Hematopoietic multipotent progenitor cell treated with erythropoietin and hydrocortisone succinate and interleukin-3 and kit ligand, for 15 days (in vitro differentiated cells): ENCODE measurements at regions not wholly inside any gene's neighbourhood (a gene's known extent, or its start where the extent isn't known, plus 50 kb on each side); places are given as distances from the start of the nearest gene placed in this dataset.
"Not testable (repeated sequence)": the region's sequence is repeated elsewhere in the genome, so short reads cannot be mapped to it uniquely, and the experiment has no call there.

Experiments
- DNase-seq: peaks from one replicate; pipeline ENCODE4 v3.0.0-alpha.2; 2015; ENCODE audit warnings: low spot score

- DNase-seq: no peak
These were observed 72.9 kb upstream of the SEPTIN5 start for GRCh38 chr22:19641254-19641982.

GRCh38 chr22:19641983-19642451, 72.3 kb upstream of the SEPTIN5 start:
- no peak for DNase-seq

GRCh38 chr22:19643448-19644313, 70.6 kb upstream of the SEPTIN5 start:
- DNase-seq: no peak

- no peak for DNase-seq
These were observed 69.7 kb upstream of the SEPTIN5 start for GRCh38 chr22:19644314-19645223.

GRCh38 chr22:19645391-19645790, 68.9 kb upstream of the SEPTIN5 start:
- DNase-seq: no peak

- no peak for DNase-seq
These were observed 68.4 kb upstream of the SEPTIN5 start for GRCh38 chr22:19645905-19646304.

- no peak for DNase-seq
These were observed 67.9 kb upstream of the SEPTIN5 start for GRCh38 chr22:19646383-19646782.

GRCh38 chr22:19648419-19648929, 65.8 kb upstream of the SEPTIN5 start:
- DNase-seq: no peak

- DNase-seq: no peak
These were observed 62.0 kb upstream of the SEPTIN5 start for GRCh38 chr22:19652316-19652715.

GRCh38 chr22:19654338-19654987, 59.8 kb upstream of the SEPTIN5 start:
- DNase-seq: no peak

- DNase-seq: no peak
These were observed 58.9 kb upstream of the SEPTIN5 start for GRCh38 chr22:19655399-19655798.

- no peak for DNase-seq
These were observed 57.6 kb upstream of the SEPTIN5 start for GRCh38 chr22:19656541-19657251.

- DNase-seq: no peak
These were observed 56.8 kb upstream of the SEPTIN5 start for GRCh38 chr22:19657252-19658056.

- DNase-seq: no peak
These were observed 56.0 kb upstream of the SEPTIN5 start for GRCh38 chr22:19658057-19658966.

- DNase-seq: no peak
These were observed 55.1 kb upstream of the SEPTIN5 start for GRCh38 chr22:19658967-19659804.

GRCh38 chr22:19659805-19660345, 54.4 kb upstream of the SEPTIN5 start:
- DNase-seq: no peak

GRCh38 chr22:19660583-19660982, 53.7 kb upstream of the SEPTIN5 start:
- DNase-seq: not testable (repeated sequence)

- no peak for DNase-seq
These were observed 53.1 kb upstream of the SEPTIN5 start for GRCh38 chr22:19661156-19661555.
